ENCODE measurements at regions not wholly inside any gene's neighbourhood (a gene's known extent, or its start where the extent isn't known, plus 50 kb on each side); places are given as distances from the start of the nearest gene placed in this dataset.

GRCh38 chr2:238994876-238995275 lies 147.0 kb downstream of the TWIST2 start:
- WGBS (ENCODE audit: low lambda C conversion rate, missing lambda C conversion rate): 90% methylated on average over 3 of the region's 3 CpGs
- H3K9me3 ChIP-seq (ENCODE audit: low read depth): no peaks in the 10 kb centered on the region
- H3K27me3 ChIP-seq: no peaks in the 10 kb centered on the region
- TF ChIP-seq EZH2phosphoT487 (IDR thresholded peaks at IDR 0.05; ENCODE audit: low read depth, severe bottlenecking, unreplicated experiment): no peak
- TF ChIP-seq, protein P1, sequence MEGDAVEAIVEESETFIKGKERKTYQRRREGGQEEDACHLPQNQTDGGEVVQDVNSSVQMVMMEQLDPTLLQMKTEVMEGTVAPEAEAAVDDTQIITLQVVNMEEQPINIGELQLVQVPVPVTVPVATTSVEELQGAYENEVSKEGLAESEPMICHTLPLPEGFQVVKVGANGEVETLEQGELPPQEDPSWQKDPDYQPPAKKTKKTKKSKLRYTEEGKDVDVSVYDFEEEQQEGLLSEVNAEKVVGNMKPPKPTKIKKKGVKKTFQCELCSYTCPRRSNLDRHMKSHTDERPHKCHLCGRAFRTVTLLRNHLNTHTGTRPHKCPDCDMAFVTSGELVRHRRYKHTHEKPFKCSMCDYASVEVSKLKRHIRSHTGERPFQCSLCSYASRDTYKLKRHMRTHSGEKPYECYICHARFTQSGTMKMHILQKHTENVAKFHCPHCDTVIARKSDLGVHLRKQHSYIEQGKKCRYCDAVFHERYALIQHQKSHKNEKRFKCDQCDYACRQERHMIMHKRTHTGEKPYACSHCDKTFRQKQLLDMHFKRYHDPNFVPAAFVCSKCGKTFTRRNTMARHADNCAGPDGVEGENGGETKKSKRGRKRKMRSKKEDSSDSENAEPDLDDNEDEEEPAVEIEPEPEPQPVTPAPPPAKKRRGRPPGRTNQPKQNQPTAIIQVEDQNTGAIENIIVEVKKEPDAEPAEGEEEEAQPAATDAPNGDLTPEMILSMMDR (IDR thresholded peaks at IDR 0.05; ENCODE audit: poor library complexity): no peak
- TF ChIP-seq EZH2 (IDR thresholded peaks at IDR 0.05; ENCODE audit: borderline replicate concordance): no peak
- no peaks in the 10 kb centered on the region for H3K9me2 ChIP-seq (replicated peaks; ENCODE audit: insufficient read depth)
- no peak overlapping the region for H3K4me2 ChIP-seq
- H3K36me3 ChIP-seq (replicated peaks; ENCODE audit: insufficient read depth, low read depth): no peaks in the 10 kb centered on the region
- no peak overlapping the region for H2AFZ ChIP-seq
- no peaks in the 10 kb centered on the region for H3K79me2 ChIP-seq
- H4K20me1 ChIP-seq (ENCODE audit: insufficient read depth, poor library complexity, severe bottlenecking): no peaks in the 10 kb centered on the region
- H3K4me1 ChIP-seq (ENCODE audit: insufficient read depth): peaks cover 6% of the 10 kb centered on the region
- no peak overlapping the region for H3K4me3 ChIP-seq
- DNase-seq (ENCODE audit: low spot score): no peak
- no peak overlapping the region for H3K27ac ChIP-seq

GRCh38 chr2:238995634-238996033 lies 147.7 kb downstream of the TWIST2 start:
- no peak overlapping the region for H2AFZ ChIP-seq
- H4K20me1 ChIP-seq (ENCODE audit: insufficient read depth, poor library complexity, severe bottlenecking): no peaks in the 10 kb centered on the region
- no peak for DNase-seq (ENCODE audit: low spot score)
- H3K79me2 ChIP-seq: no peaks in the 10 kb centered on the region
- H3K4me1 ChIP-seq (ENCODE audit: insufficient read depth): peaks cover 6% of the 10 kb centered on the region
- H3K9me2 ChIP-seq (replicated peaks; ENCODE audit: insufficient read depth): no peaks in the 10 kb centered on the region
- H3K9me3 ChIP-seq (ENCODE audit: low read depth): no peaks in the 10 kb centered on the region
- TF ChIP-seq EZH2 (IDR thresholded peaks at IDR 0.05; ENCODE audit: borderline replicate concordance) (no peak), EZH2phosphoT487 (IDR thresholded peaks at IDR 0.05; ENCODE audit: low read depth, severe bottlenecking, unreplicated experiment) (no peak)
- TF ChIP-seq, protein P1 (IDR thresholded peaks at IDR 0.05; ENCODE audit: poor library complexity): no peak
- H3K27me3 ChIP-seq: no peaks in the 10 kb centered on the region
- 97% methylated on average over 1 of the region's 1 CpG for WGBS (ENCODE audit: low lambda C conversion rate, missing lambda C conversion rate)
- no peak overlapping the region for H3K4me2 ChIP-seq
- no peaks in the 10 kb centered on the region for H3K36me3 ChIP-seq (replicated peaks; ENCODE audit: insufficient read depth, low read depth)
- no peak overlapping the region for H3K4me3 ChIP-seq
- H3K27ac ChIP-seq: no peak overlapping the region

- Histone ChIP-seq H4K20me1 (ENCODE audit: insufficient read depth, poor library complexity, severe bottlenecking) (no peaks in the 10 kb centered on the region), H2AFZ (no peak overlapping the region)
These were observed 148.6 kb downstream of the TWIST2 start for GRCh38 chr2:238996331-238997136.

More at GRCh38 chr2:238996331-238997136, 148.6 kb downstream of the TWIST2 start:
- Histone ChIP-seq H3K27ac (no peak overlapping the region), H3K27me3 (no peaks in the 10 kb centered on the region), H3K9me3 (ENCODE audit: low read depth) (no peaks in the 10 kb centered on the region), H3K4me3 (no peak overlapping the region), H3K4me2 (no peak overlapping the region), H3K79me2 (no peaks in the 10 kb centered on the region), H3K36me3 (replicated peaks; ENCODE audit: insufficient read depth, low read depth) (no peaks in the 10 kb centered on the region), H3K4me1 (ENCODE audit: insufficient read depth) (peaks cover 6% of the 10 kb centered on the region), H3K9me2 (replicated peaks; ENCODE audit: insufficient read depth) (no peaks in the 10 kb centered on the region)
- 92% methylated on average over 21 of the region's 21 CpGs for WGBS (ENCODE audit: low lambda C conversion rate, missing lambda C conversion rate)
- TF ChIP-seq EZH2phosphoT487 (IDR thresholded peaks at IDR 0.05; ENCODE audit: low read depth, severe bottlenecking, unreplicated experiment) (no peak), EZH2 (IDR thresholded peaks at IDR 0.05; ENCODE audit: borderline replicate concordance) (no peak)
- TF ChIP-seq, protein P1 (IDR thresholded peaks at IDR 0.05; ENCODE audit: poor library complexity): no peak
- DNase-seq (ENCODE audit: low spot score): no peak

Data from hepatocyte (in vitro differentiated cells).